HG03159 (cell line): ENCODE measurements at regions not wholly inside any gene's neighbourhood (a gene's known extent, or its start where the extent isn't known, plus 50 kb on each side); places are given as distances from the start of the nearest gene placed in this dataset.

Experiments
- ATAC-seq: cut with Tn5 transposase; IDR thresholded peaks from one replicate; pipeline ENCODE4 v1.9.1; 2021; ENCODE audit warnings: mild to moderate bottlenecking, moderate library complexity; ENCODE audit not compliant: unreplicated experiment

DNA sequence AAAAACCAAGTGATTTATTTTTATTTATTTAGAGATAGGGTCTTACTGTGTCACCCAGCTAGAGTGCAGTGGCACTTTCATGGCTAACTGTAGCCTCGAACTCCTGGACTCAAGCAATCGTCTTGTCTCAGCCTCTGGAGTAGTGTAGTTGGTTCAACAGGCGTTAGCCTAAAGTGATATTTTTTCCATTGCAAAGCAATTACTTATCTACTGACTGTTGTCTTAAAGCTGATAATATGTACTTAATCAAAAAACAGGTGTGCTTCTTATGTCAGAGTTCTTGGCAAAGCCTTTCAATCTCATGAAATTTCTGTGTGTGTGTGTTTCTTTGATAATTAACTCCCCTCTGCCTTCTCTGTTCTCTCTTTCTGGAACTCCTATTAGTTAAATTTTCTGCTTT, 62.4 kb upstream of the DUSP10 start:
- ATAC-seq: no peak

DNA sequence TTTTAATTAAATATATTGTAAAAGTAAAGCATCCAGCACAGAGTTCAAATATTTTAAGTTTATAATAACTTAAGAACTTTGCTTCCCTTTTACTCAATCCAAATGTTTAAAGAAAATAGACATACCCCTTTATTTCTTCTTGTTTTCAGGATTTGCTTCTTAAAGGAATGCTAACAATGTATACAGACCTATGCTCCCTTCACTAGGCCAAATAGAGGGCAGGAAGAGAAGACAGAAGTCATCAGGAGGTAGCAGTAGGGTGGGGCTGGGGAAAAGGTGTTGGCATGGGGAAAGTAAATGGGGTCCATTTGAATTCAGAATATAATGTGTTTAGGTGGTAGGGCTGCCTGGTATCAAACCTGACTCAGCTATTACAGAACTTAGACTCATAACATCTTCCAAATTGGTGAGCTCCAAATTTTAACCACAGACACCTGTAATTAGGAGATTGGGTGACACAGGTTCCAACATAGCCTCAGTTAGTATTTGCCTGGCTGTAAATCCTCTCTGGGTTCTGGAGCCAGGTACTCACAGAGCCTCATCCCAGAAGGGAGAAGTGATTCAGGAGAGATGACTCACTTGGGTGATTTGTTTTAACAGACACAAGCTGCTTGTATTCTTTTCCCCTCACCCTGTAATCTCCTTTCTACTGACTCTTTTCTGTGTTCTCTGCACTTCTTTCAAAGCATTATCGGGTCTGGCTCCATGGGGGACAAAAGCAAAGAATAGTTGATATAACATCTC, 60.1 kb upstream of the DUSP10 start:
- no peak for ATAC-seq

GRCh38 chr1:221801251-221801661, 59.4 kb upstream of the DUSP10 start:
- ATAC-seq: no peak

DNA sequence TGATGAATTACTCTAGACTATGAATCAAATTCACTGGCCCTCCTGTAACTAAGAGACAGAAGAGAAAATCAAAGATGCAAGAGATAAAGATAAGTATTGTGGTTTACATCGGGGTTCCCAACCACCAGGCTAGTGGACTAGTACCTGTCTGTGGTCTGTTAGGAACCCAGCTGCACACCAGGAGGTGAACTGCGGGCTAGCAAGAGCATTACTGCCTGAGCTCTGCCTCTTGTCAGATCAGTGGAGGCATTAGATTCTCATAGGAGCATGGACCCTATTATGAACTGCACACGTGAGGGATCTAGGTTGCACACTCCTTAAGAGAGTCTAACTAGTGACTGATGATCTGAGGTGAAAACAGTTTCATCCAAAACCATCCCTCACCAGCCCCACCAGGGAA, 58.9 kb upstream of the DUSP10 start:
- ATAC-seq: no peak

DNA sequence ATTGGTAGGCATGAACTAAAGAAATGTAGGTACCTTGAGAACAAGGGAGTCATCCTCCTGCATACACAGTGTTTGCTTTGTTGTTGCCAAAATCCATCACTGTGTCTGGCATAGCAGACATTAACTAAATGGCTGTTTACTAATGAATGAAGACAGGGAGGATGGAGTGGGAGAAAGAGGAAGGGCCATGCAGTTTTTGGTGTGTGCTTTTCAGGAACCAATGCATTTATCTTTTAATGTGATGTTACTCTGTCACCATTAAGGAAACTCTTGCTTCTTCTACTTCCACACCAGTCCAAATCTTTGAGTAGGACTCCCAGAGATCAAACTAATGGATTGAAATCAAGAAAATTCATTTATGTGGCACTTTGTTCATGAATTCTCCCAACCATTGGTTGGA, 55.6 kb upstream of the DUSP10 start:
- ATAC-seq: no peak

- no peak for ATAC-seq
These were observed 54.8 kb upstream of the DUSP10 start for GRCh38 chr1:221796700-221797099.

DNA sequence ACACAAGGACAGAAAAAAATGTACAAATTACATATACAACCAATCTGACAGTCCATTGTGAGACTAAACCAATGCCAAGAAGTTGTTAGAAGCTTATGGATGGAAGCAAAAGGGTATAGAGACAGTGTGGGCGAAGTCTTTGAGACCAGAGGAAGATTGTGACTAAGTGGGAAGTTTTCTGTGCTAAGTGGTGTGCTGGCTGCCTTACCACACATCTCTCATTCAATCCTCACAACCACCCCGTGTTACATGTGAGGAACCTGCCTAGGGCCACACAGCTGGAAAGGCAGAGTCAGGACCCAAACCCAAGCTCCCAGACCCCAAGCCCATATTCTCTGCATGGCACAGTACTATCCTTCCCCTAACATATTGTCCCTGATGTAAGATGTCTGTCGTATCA, 53.5 kb upstream of the DUSP10 start:
- no peak for ATAC-seq

DNA sequence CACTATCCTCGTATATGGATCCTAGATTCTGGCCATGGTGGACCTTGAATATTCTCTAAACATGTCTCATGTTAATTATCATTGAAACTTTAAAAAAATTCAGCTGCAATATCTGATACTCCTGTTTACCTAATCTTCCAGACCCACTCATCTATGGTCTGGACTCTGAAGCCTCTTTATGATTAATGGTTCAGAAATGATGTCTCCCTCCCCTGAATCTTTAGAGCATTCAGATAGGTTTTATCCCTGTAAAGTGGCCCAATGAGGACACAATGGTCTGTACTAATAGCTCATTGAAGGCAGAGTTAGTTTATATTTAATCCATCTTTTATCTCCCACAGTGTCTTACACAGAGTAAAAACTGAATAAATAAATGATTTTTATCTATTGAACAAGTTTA, 53.0 kb upstream of the DUSP10 start:
- no peak for ATAC-seq

GRCh38 chr1:221794079-221794670, 52.3 kb upstream of the DUSP10 start:
- ATAC-seq: peak; percentile 66

GRCh38 chr1:221793439-221794078, 51.7 kb upstream of the DUSP10 start:
- peak; percentile 89 for ATAC-seq

- no peak for ATAC-seq
These were observed 50.0 kb upstream of the DUSP10 start for GRCh38 chr1:221791846-221792245.
